Superior temporal gyrus (tissue), 1 donor: ENCODE measurements at regions not wholly inside any gene's neighbourhood (a gene's known extent, or its start where the extent isn't known, plus 50 kb on each side); places are given as distances from the start of the nearest gene placed in this dataset.
"Not testable (repeated sequence)": the region's sequence is repeated elsewhere in the genome, so short reads cannot be mapped to it uniquely, and the experiment has no call there.

Experiments
- DNase-seq: peaks from one replicate; pipeline ENCODE4 v3.0.0-alpha.2; 2016; ENCODE audit errors: extremely low spot score

GRCh38 chr10:30732671-30733070 lies 103.1 kb upstream of the LYZL2 start:
- DNase-seq, result no peak

- no peak for DNase-seq
Measured at GRCh38 chr10:30731963-30732362, 102.4 kb upstream of the LYZL2 start.

- no peak for DNase-seq
Measured at GRCh38 chr10:30730306-30730705, 100.8 kb upstream of the LYZL2 start.

GRCh38 chr10:30728766-30729165 lies 99.2 kb upstream of the LYZL2 start:
- DNase-seq, result no peak

GRCh38 chr10:30728127-30728526 lies 98.6 kb upstream of the LYZL2 start:
- DNase-seq, result no peak

- no peak for DNase-seq
Measured at GRCh38 chr10:30727524-30727923, 98.0 kb upstream of the LYZL2 start.

GRCh38 chr10:30726783-30727414 lies 97.3 kb upstream of the LYZL2 start:
- DNase-seq, result peak; percentile 90

GRCh38 chr10:30725661-30726060 lies 96.1 kb upstream of the LYZL2 start:
- no peak for DNase-seq

GRCh38 chr10:30724296-30724695 lies 94.7 kb upstream of the LYZL2 start:
- DNase-seq, result no peak

- DNase-seq, result no peak
Measured at GRCh38 chr10:30722956-30723620, 93.5 kb upstream of the LYZL2 start.

GRCh38 chr10:30719832-30720231 lies 90.3 kb upstream of the LYZL2 start:
- no peak for DNase-seq

- DNase-seq, result no peak
Measured at GRCh38 chr10:30709700-30710358, 80.3 kb upstream of the LYZL2 start.

- no peak for DNase-seq
Measured at GRCh38 chr10:30709229-30709628, 79.7 kb upstream of the LYZL2 start.

- DNase-seq, result no peak
Measured at GRCh38 chr10:30708234-30708633, 78.7 kb upstream of the LYZL2 start.

GRCh38 chr10:30706189-30706588 lies 76.6 kb upstream of the LYZL2 start:
- DNase-seq, result not testable (repeated sequence)

GRCh38 chr10:30705625-30706149 lies 76.1 kb upstream of the LYZL2 start:
- DNase-seq, result no peak

GRCh38 chr10:30705101-30705624 lies 75.6 kb upstream of the LYZL2 start:
- DNase-seq, result no peak

- not testable (repeated sequence) for DNase-seq
Measured at GRCh38 chr10:30704601-30705100, 75.1 kb upstream of the LYZL2 start.

- DNase-seq, result no peak
Measured at GRCh38 chr10:30704026-30704600, 74.6 kb upstream of the LYZL2 start.

GRCh38 chr10:30703446-30703845 lies 73.9 kb upstream of the LYZL2 start:
- not testable (repeated sequence) for DNase-seq

- DNase-seq, result no peak
Measured at GRCh38 chr10:30702860-30703259, 73.3 kb upstream of the LYZL2 start.
